GM19468 (cell line): ENCODE measurements at regions not wholly inside any gene's neighbourhood (a gene's known extent, or its start where the extent isn't known, plus 50 kb on each side); places are given as distances from the start of the nearest gene placed in this dataset.
A peak's percentile ranks its signal among the peaks of the same experiment; 100 is the strongest.

Experiments
- ATAC-seq: cut with Tn5 transposase; IDR thresholded peaks from one replicate; pipeline ENCODE4 v1.9.1; 2021; ENCODE audit warnings: mild to moderate bottlenecking, moderate library complexity, moderate number of reproducible peaks; ENCODE audit not compliant: unreplicated experiment; ENCODE audit errors: extremely low read depth

DNA sequence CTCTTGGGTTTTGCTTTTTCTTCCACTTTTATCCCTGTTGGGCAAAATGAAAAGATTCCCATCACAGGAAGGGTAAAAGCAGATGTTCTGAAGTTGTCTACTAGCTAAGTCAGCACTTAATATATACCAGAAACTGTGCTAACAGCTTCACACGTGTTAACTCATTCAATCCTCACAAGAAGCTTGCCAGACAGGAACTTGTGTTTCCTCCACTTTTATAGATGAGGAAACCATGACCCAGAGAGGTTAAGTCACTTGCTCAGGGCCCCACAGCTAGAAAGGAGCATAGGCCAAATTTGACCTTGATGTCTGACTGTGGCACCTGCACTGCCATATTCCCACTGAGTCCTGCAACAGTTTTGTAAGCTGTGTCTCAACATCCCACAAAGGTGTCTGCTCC is 76.8 kb upstream of the EPC2 start:
- ATAC-seq, result no peak

GRCh38 chr2:148568597-148568996 is 76.0 kb upstream of the EPC2 start:
- ATAC-seq, result no peak

DNA sequence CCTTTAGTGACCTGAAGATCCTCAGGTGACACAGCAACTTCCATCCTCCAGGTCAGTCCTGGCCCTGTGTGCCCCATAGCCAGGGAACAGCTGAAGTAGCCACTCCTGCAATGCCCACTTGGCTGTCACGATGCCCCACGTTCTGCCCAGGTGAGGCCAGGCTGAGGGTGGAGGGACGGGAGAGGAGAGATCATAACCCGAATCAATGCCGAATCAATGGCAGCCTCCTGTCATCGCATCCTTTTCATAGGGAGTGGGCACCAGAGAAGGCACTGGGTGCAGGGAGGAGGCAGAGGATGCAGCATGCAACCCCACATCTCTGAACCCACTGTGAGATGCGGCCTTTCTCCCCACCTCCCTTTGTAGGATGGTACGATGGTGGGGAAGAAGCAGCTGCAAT is 75.3 kb upstream of the EPC2 start:
- ATAC-seq, result no peak

DNA sequence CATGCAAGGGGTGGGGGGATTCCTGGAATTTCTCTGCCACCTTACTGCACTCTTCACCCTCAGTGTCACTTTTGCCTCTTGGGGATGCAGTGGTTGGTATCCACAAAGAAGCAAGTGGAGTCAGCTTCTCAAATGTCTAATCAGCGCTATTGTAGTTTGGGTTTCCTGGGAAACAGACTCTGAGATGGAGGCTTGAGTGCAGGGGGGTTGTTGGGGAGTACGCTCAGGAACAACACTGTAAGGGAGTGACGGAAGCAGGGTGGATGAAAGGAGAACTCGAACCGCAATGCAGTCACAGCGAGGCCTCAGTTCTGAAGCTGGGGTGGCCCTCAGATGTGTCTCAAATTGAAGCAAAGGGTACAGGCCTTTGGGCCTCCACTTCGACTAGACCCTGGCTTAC is 73.6 kb upstream of the EPC2 start:
- no peak for ATAC-seq

- ATAC-seq, result no peak
Measured at GRCh38 chr2:148577845-148578492, 66.6 kb upstream of the EPC2 start.

DNA sequence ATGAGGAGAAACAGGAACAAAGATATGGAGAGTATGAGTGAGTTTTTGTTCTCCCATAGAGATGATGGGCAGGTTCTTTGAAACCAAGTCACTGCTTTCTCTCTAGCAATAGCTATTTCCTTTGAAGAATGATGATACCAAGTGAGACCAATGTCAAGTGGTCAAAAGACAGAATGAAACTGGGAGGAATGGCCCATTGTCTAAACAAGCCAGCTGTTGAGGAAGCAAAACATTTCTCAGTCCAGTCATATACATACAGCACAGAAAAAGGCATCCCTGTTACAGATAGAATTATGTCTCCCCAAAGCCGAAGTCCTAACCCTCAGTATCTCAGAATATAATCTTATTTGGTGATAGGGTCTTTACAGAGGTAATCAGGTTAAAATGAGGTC is 66.1 kb upstream of the EPC2 start:
- peak; percentile 19 for ATAC-seq

GRCh38 chr2:148582679-148583511 is 61.7 kb upstream of the EPC2 start:
- no peak for ATAC-seq

DNA sequence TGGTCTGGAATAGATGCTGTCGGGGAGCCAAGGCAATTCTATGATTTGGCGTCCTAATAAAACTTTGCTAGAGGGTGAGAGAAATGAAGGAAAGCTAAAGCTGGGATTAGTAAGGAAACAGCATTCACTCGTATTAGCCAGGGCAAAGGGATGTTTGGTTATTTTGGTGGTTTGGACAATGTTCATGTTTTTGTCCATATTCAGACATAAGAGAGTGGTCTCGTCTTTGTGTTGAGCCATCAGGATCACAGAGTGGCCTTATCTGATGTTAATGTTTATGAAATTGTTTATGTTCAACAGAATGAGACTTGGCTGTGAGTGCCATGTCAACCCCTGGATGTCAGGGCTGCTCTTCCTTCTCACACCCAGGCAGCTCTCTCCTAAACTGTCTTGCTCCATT is 58.9 kb upstream of the EPC2 start:
- ATAC-seq, result no peak

DNA sequence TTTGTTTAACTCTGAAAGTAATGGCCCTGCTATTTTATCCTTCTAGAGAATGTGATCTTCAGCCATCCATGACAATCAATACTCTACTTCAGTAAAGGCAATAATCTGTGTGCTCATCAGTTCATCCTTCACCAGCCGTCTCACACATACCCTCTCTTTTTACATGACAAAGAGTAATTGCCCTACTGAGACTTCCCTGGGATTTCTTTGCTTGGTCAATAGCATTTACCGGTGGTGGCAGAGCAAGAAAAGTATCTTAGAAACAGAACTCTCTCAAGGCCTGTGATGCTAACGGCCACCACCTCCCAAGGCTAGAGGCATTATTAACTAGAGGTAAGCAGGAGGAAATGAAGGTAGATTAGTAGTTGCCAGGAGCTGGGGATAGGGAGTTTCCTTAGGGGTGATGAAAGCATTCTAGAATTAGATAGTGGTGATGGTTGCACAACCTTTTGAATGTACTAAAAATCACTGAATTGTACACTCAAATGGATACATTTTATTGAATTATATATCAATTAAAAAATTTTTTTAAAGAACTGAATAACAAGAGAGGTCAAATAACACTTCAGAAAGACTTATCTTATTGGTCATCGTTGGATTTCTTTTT is 57.9 kb upstream of the EPC2 start:
- no peak for ATAC-seq

- ATAC-seq, result no peak
Measured at GRCh38 chr2:148590612-148591011, 53.9 kb upstream of the EPC2 start.

DNA sequence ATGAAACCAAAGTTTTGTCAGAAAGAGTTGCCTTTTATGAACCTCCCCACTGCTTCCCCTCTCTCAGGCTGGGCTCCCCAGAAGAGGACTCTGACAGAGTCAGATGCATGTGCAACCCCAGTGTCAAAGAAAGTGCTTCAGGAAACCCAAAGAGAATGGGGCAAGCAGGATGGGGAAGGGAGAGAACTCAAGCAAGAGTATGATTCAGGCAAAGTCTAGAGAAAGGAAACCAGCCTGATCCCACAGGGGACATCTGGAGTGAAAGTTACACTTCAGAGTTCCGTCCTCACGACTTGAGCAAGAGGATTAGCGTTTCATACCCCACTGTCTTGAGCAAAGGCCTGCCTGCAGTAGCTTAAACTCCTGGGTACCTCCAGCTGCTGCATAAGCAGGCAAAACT is 51.8 kb upstream of the EPC2 start:
- no peak for ATAC-seq

DNA sequence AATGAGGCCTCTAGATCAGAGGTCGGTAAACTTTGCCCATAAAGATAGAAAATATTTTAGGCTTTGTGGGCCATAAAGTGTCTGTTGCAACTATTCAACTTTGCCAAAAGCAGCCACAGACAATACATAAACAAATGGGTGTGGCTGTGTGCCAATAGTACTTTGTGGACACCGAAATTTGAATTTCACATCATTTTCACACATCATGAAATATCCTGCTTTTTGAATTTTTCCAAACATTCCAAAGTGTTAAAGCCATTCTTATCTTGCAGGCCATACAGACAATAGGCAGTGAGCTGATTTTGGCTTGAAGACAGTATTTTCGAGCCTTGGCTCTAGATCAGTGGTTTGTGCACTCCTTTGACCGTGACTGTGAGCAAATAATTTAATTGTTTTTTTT is 51.1 kb upstream of the EPC2 start:
- no peak for ATAC-seq

DNA sequence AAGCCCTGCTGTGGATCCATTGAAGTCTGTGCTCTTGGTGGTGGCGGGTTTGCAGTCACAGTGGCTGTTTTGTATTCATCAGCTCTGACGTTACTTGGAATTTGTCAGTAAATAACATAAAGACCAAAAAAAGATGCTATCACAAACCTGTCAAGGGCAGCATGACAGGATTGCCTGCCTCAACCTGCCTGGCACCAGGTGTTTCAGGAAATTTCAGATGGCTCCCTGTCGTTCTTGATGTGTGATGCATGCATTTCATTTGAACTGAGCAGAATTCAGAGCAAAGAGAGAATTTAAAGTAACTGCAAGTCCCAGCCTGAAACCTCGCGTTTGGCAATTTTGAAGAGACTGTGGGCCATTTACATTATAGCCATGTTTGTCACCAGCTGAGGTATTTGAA is 50.3 kb upstream of the EPC2 start:
- ATAC-seq, result no peak
